GM19397 (cell line): ENCODE measurements at regions not wholly inside any gene's neighbourhood (a gene's known extent, or its start where the extent isn't known, plus 50 kb on each side); places are given as distances from the start of the nearest gene placed in this dataset.

ENCODE experiments used
- ATAC-seq: cut with Tn5 transposase; IDR thresholded peaks from one replicate; pipeline ENCODE4 v1.9.1; 2021; ENCODE audit warnings: mild to moderate bottlenecking, moderate library complexity; ENCODE audit not compliant: unreplicated experiment

- no peak for ATAC-seq
Measured at GRCh38 chr15:53401503-53401902, 358.0 kb downstream of the WDR72 start.

- no peak for ATAC-seq
Measured at GRCh38 chr15:53400986-53401385, 358.5 kb downstream of the WDR72 start.

GRCh38 chr15:53397041-53397616, 362.3 kb downstream of the WDR72 start:
- ATAC-seq, result no peak

GRCh38 chr15:53395871-53396270, 363.6 kb downstream of the WDR72 start:
- no peak for ATAC-seq

- ATAC-seq, result no peak
Measured at GRCh38 chr15:53390549-53390948, 368.9 kb downstream of the WDR72 start.

GRCh38 chr15:53389271-53390037, 370.0 kb downstream of the WDR72 start:
- no peak for ATAC-seq

- ATAC-seq, result no peak
Measured at GRCh38 chr15:53384417-53384816, 375.0 kb downstream of the WDR72 start.

GRCh38 chr15:53378096-53378800, 381.2 kb downstream of the WDR72 start:
- ATAC-seq, result no peak

GRCh38 chr15:53367740-53368139, 391.7 kb downstream of the WDR72 start:
- no peak for ATAC-seq

- ATAC-seq, result no peak
Measured at GRCh38 chr15:53360881-53361280, 398.6 kb downstream of the WDR72 start.

GRCh38 chr15:53359038-53359437, 400.4 kb downstream of the WDR72 start:
- ATAC-seq, result no peak

- ATAC-seq, result no peak
Measured at GRCh38 chr15:53354874-53355273, 404.6 kb downstream of the WDR72 start.

GRCh38 chr15:53351373-53351772, 408.1 kb downstream of the WDR72 start:
- ATAC-seq, result no peak

GRCh38 chr15:53346583-53346982, 412.9 kb downstream of the WDR72 start:
- ATAC-seq, result no peak

GRCh38 chr15:53331328-53332190, 427.9 kb downstream of the WDR72 start:
- no peak for ATAC-seq

GRCh38 chr15:53328341-53328740, 431.1 kb downstream of the WDR72 start:
- no peak for ATAC-seq

- ATAC-seq, result no peak
Measured at GRCh38 chr15:53324061-53324460, 435.4 kb downstream of the WDR72 start.

- ATAC-seq, result no peak
Measured at GRCh38 chr15:53323191-53323590, 436.3 kb downstream of the WDR72 start.

- ATAC-seq, result no peak
Measured at GRCh38 chr15:53320816-53321215, 438.6 kb downstream of the WDR72 start.

GRCh38 chr15:53312707-53313106, 446.8 kb downstream of the WDR72 start:
- no peak for ATAC-seq

GRCh38 chr15:53310709-53311108, 448.8 kb downstream of the WDR72 start:
- ATAC-seq, result no peak
